Epidermal melanocyte (primary cell): ENCODE measurements at regions not wholly inside any gene's neighbourhood (a gene's known extent, or its start where the extent isn't known, plus 50 kb on each side); places are given as distances from the start of the nearest gene placed in this dataset.

Source experiments
- DNase-seq: peaks from one replicate; pipeline ENCODE4 v3.0.0; 2011; ENCODE audit warnings: low spot score; ENCODE audit not compliant: insufficient read length

GRCh38 chr18:51578406-51578980 lies 381.0 kb upstream of the MEX3C start:
- no peak for DNase-seq

DNA sequence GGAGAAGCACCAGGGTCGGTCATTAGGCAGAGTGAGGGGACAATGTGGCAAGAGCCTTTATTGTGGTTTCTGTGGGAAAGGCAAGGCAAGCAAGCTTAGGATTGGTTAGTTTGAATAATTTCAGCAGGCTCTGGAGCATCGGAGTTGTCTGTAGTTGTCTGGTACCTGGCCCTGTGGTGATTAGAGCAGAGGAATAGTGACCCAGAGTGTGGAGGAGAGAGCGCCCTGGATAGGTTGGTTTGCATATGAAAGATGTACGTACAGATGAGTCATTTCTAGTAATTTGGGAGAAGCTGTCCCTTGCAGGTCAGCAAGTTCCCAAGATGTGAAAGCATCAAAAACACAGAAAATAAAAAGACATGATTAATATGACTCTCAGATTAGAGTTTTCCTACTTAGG lies 383.1 kb upstream of the MEX3C start:
- DNase-seq, result no peak

- no peak for DNase-seq
Observed at GRCh38 chr18:51582551-51582950, 385.1 kb upstream of the MEX3C start.

DNA sequence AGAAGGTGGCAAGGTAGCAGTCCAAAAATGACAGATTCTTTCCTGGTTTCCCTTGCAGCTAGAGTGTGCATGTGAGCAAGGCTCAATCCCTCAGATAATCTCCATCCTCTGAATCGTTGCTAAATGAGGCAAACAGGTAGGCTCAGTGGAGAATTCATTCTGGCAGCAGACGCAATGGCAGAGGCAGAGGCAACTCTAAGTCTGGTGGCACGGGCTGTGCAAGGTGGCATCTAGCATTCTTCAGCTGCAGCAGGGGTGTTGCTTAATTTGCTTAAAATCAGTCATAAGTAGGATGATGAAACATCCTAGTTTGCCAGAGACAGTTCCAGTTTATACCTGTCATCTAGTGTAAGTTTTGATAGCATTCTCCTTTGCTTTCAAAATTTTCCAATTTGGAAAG lies 391.1 kb upstream of the MEX3C start:
- DNase-seq, result no peak

- no peak for DNase-seq
Observed at GRCh38 chr18:51593931-51594330, 396.4 kb upstream of the MEX3C start.

- no peak for DNase-seq
Observed at GRCh38 chr18:51603111-51603510, 405.6 kb upstream of the MEX3C start.

GRCh38 chr18:51603551-51603950 lies 406.1 kb upstream of the MEX3C start:
- no peak for DNase-seq

DNA sequence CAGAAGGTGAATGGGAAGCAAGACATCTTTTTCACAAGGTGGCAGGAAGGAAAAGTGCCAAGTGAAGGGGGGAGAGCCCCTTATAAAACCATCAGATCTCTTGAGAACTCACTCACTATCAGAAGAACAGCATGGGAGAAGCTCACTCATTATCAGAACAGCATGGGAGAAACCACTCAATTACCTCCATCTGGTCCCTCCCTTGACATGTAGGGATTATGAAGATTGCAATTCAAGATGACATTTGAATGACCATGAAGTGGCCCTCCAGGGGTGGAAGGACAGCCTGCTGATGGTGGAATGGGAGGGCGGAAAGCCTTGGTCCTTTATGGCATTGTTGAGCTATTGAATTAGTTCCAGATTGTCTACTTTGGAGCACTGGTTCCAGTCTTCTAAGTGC lies 413.0 kb upstream of the MEX3C start:
- DNase-seq, result no peak

DNA sequence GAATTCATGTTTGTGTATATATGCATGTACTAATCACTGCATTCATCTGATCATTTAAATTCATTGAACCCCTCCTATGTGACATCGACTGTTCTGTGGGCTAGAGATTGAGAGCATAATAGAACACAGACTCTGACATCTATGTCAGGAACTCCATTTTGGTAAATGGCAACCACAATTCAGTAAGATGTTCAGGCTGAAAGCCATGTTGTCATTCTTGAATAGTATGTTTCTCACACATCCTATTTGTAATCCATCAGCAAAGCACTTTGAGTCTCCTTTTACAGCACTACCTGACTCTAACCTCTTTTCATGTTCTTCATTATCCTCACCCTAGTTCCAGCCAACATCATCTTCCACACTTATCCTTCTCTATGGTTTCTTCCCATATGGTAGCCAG lies 413.8 kb upstream of the MEX3C start:
- DNase-seq, result no peak

DNA sequence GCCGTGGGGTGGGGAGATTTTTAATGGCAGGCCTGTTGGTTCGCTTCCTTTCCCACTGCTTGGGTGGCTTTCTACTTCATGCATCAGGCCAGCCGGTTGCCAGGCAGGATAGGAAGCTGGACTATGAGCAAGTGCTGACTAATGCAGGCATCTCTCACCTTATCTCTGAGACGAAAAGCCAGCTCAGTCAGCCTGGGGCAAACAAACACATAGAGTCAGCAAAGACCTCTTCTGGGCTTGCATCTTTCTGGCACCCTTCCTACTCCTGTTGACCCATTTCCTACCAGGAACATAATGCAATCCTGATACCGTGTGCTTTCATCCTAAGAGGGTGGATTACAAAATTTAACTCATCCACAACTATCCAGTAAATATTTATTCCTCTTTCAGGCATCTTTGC lies 416.6 kb upstream of the MEX3C start:
- no peak for DNase-seq

- DNase-seq, result no peak
Observed at GRCh38 chr18:51614967-51615571, 417.6 kb upstream of the MEX3C start.

GRCh38 chr18:51617167-51617566 lies 419.7 kb upstream of the MEX3C start:
- no peak for DNase-seq

DNA sequence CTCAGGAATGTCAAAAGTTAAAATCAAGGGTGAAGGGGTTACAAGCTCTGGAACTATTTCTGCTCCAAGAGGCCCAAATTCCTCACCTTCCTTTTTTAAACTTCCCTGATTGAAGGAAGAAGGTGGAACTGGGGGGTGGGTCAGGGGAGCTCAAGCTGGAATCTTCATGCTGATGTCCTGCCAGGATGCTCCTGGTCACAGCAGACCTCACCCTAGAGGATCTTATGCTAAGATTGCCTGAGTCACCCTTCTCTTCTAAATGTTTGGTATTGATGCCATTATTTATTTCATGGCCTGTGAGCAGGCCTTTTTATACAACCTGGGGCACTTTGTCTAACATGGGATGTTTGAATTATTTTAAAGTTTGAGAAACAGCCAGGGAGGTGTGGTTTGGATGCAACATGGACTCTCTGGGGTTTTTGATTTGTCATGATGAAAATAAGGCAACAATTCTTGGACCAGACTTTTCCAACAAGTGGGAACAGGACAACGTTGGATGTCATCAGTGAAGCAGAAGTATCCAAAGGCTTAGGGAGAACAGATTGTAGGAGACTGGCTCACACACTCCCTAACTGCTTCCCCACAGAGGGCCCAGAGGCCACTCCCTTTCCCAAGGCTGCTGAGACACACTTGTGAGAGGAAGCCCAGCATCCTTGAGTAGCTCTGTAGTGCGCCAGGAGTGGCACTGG lies 420.2 kb upstream of the MEX3C start:
- DNase-seq, result no peak

- no peak for DNase-seq
Observed at GRCh38 chr18:51619283-51619682, 421.8 kb upstream of the MEX3C start.

GRCh38 chr18:51621113-51621863 lies 423.8 kb upstream of the MEX3C start:
- peak; percentile 26 for DNase-seq

GRCh38 chr18:51621864-51622160 lies 424.3 kb upstream of the MEX3C start:
- no peak for DNase-seq

- no peak for DNase-seq
Observed at GRCh38 chr18:51622702-51623101, 425.2 kb upstream of the MEX3C start.

- no peak for DNase-seq
Observed at GRCh38 chr18:51623653-51624052, 426.2 kb upstream of the MEX3C start.

- no peak for DNase-seq
Observed at GRCh38 chr18:51630706-51631105, 433.2 kb upstream of the MEX3C start.

DNA sequence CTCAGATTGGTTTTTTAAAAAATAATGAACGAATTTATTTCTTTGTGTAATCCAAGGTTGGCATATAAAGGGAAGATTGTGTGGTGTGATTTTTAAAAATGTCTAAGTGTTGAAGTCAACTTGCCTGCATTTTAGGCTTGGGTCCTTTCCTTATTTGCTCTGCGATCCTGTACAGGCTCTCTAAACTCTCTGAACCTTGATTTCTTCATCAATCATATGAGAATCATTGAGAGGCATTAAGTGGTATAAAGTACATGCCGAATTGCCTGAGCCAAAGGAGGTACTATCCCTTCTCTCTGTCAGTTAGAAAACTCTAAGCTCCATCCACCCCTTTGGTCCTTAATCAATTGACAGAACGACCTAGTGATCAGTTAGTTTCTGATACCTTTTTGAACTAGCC lies 440.4 kb upstream of the MEX3C start:
- DNase-seq, result no peak

DNA sequence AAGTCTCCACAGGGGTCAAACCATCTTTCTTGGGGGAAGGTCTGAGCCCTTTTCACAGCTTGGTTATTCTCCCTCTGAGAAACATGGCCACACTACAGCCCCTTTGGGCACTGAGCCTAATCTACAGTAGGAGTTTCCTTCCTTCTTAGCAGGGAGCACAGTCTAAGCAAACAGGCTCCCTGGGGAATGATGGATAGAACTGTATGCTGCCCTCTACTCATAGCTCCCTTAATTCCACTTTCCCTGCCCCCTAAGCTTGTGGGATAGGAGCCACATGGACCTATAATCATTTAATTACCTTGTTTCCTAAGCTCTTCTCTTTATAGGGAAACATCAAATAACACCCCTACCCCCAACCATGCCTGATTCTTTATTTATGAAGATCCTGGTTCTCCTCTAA lies 442.1 kb upstream of the MEX3C start:
- no peak for DNase-seq

DNA sequence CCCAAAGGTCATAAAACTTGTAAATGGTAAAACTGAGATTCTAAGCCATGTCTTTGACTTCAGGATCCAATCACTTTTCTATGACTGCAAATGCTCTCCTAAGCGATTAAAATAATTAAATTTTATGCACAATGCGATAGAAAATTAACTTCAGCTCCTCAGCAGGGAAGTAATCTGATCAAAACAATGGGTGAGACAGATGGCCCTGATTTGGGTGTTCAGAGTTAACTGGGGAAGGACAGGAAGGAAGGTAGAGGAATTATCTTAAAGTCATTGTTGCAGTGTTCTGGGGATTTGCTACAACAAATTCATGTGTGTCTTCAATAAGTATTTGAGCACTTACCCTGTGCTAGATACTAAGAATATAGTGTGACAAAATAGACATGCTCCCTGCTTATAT lies 446.0 kb upstream of the MEX3C start:
- no peak for DNase-seq

DNA sequence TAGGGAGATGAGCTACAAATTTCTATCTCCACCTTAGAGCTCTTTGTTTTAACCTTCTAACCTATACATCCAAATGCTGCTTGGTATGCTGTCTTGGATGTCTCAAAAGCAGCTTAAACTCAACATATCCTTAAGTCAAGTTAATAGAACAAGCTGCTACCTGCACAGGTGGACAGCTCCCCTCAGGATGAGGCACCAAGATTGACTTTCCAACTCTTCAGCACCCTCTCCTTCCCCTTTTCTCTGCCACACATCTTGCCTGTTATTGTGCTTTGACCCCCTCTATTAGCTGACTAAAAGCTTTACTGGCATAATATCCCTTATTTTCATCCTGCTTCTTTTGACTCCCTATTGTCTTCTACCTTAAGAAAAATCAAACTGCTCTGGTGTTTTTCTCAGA lies 448.1 kb upstream of the MEX3C start:
- no peak for DNase-seq
